SU-DHL-6 (cell line): ENCODE measurements at regions not wholly inside any gene's neighbourhood (a gene's known extent, or its start where the extent isn't known, plus 50 kb on each side); places are given as distances from the start of the nearest gene placed in this dataset.

Source experiments
- H2AFZ ChIP-seq: fragments of 200-600 bp; sonication (generic); 2 replicates; pipeline ENCODE4 v1.6.1; 2014; ENCODE audit warnings: low read depth, mild to moderate bottlenecking, moderate library complexity, mixed read lengths, antibody characterized with exemption, low read length; ENCODE audit not compliant: severe bottlenecking
- H3F3A ChIP-seq: fragments of 200-600 bp; shearing (Covaris generic); 2 replicates; pipeline ENCODE4 v1.6.0; 2016; ENCODE audit warnings: antibody characterized with exemption, mild to moderate bottlenecking; ENCODE audit not compliant: insufficient read depth
- H3K27ac ChIP-seq: fragments of 200-600 bp; sonication (generic); 2 replicates; pipeline ENCODE4 v1.5.1; 2016; ENCODE audit warnings: low read depth, mild to moderate bottlenecking, low read length, moderate library complexity, mixed read lengths
- H3K27me3 ChIP-seq: fragments of 200-600 bp; sonication (generic), shearing (Covaris generic); 2 replicates; pipeline ENCODE4 v1.6.0; 2014; ENCODE audit warnings: mild to moderate bottlenecking, low read length
- H3K36me3 ChIP-seq: fragments of 200-600 bp; sonication (generic); 2 replicates; pipeline ENCODE4 v1.6.1; 2014; ENCODE audit warnings: mild to moderate bottlenecking, low read length, mixed read lengths
- H3K4me2 ChIP-seq: fragments of 300-600, 200-600 bp; shearing (Covaris generic), sonication (generic); 2 replicates; pipeline ENCODE4 v1.6.0; 2014; ENCODE audit warnings: low read length, low read depth, mild to moderate bottlenecking; ENCODE audit not compliant: poor library complexity, severe bottlenecking
- H3K4me3 ChIP-seq: fragments of 200-600 bp; sonication (generic); 2 replicates; pipeline ENCODE4 v1.5.1; 2014; ENCODE audit warnings: antibody characterized with exemption, low read length, mild to moderate bottlenecking, mixed read lengths; ENCODE audit not compliant: insufficient read depth, poor library complexity, severe bottlenecking
- H3K79me2 ChIP-seq: fragments of 200-600 bp; sonication (generic); 2 replicates; pipeline ENCODE4 v1.6.1; 2014; ENCODE audit warnings: mild to moderate bottlenecking, low read length, moderate library complexity; ENCODE audit not compliant: insufficient read depth
- H3K9ac ChIP-seq: fragments of 200-600 bp; sonication (generic); 2 replicates; pipeline ENCODE4 v1.7.0; 2014; ENCODE audit warnings: mild to moderate bottlenecking, low read length
- H3K9me2 ChIP-seq: fragments of 200-600 bp; sonication (generic); replicated peaks from 2 replicates; pipeline ENCODE4 v1.6.1; 2014; ENCODE audit warnings: low read length; ENCODE audit not compliant: insufficient read depth
- H3K9me3 ChIP-seq: fragments of 200-600 bp; sonication (generic); 2 replicates; pipeline ENCODE4 v1.6.1; 2014; ENCODE audit warnings: low read length, mixed read lengths; ENCODE audit not compliant: insufficient read depth
- H4K20me1 ChIP-seq: fragments of 200-600 bp; sonication (generic); 2 replicates; pipeline ENCODE4 v1.6.1; 2014; ENCODE audit warnings: low read depth, mild to moderate bottlenecking, antibody characterized with exemption, low read length, moderate library complexity, mixed read lengths
- EZH2phosphoT487 ChIP-seq: fragments of 200-600 bp; sonication (generic), shearing (Covaris generic); conservative IDR thresholded peaks from 2 replicates; pipeline ENCODE4 v1.6.1; 2018; ENCODE audit warnings: mild to moderate bottlenecking, antibody characterized with exemption, low read length, moderate library complexity, mixed read lengths
- TF ChIP-seq, protein P1 (sequence below): fragments of 200-600 bp; sonication (generic); IDR thresholded peaks from one replicate; pipeline ENCODE4 v1.5.1; 2017; ENCODE audit warnings: antibody characterized with exemption, mild to moderate bottlenecking, low read length, moderate library complexity; ENCODE audit not compliant: insufficient read depth, poor library complexity, severe bottlenecking

GRCh38 chr3:43978708-43979107, 263.0 kb upstream of the TOPAZ1 start:
- no peaks in the 10 kb centered on the region for H3K9me3 ChIP-seq
- no peak overlapping the region for H3K9ac ChIP-seq
- no peaks in the 10 kb centered on the region for H3K36me3 ChIP-seq
- H3F3A ChIP-seq, result no peaks in the 10 kb centered on the region
- no peaks in the 10 kb centered on the region for H3K9me2 ChIP-seq
- no peak overlapping the region for H3K4me2 ChIP-seq
- no peak overlapping the region for H2AFZ ChIP-seq
- no peak overlapping the region for H3K4me3 ChIP-seq
- H3K27me3 ChIP-seq, result no peaks in the 10 kb centered on the region
- H3K27ac ChIP-seq, result no peak overlapping the region
- H3K79me2 ChIP-seq, result no peaks in the 10 kb centered on the region
- H4K20me1 ChIP-seq, result no peaks in the 10 kb centered on the region
- TF ChIP-seq, protein P1, sequence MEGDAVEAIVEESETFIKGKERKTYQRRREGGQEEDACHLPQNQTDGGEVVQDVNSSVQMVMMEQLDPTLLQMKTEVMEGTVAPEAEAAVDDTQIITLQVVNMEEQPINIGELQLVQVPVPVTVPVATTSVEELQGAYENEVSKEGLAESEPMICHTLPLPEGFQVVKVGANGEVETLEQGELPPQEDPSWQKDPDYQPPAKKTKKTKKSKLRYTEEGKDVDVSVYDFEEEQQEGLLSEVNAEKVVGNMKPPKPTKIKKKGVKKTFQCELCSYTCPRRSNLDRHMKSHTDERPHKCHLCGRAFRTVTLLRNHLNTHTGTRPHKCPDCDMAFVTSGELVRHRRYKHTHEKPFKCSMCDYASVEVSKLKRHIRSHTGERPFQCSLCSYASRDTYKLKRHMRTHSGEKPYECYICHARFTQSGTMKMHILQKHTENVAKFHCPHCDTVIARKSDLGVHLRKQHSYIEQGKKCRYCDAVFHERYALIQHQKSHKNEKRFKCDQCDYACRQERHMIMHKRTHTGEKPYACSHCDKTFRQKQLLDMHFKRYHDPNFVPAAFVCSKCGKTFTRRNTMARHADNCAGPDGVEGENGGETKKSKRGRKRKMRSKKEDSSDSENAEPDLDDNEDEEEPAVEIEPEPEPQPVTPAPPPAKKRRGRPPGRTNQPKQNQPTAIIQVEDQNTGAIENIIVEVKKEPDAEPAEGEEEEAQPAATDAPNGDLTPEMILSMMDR, result no peak
- TF ChIP-seq EZH2phosphoT487, result no peak

GRCh38 chr3:43979645-43980044, 262.0 kb upstream of the TOPAZ1 start:
- no peak overlapping the region for H3K4me2 ChIP-seq
- no peaks in the 10 kb centered on the region for H3K9me3 ChIP-seq
- no peak overlapping the region for H2AFZ ChIP-seq
- no peak overlapping the region for H3K9ac ChIP-seq
- H3K79me2 ChIP-seq, result no peaks in the 10 kb centered on the region
- H3K9me2 ChIP-seq, result no peaks in the 10 kb centered on the region
- no peaks in the 10 kb centered on the region for H4K20me1 ChIP-seq
- no peaks in the 10 kb centered on the region for H3F3A ChIP-seq
- no peak overlapping the region for H3K4me3 ChIP-seq
- TF ChIP-seq, protein P1, result no peak
- no peak for TF ChIP-seq EZH2phosphoT487
- no peaks in the 10 kb centered on the region for H3K36me3 ChIP-seq
- H3K27me3 ChIP-seq, result no peaks in the 10 kb centered on the region
- H3K27ac ChIP-seq, result no peak overlapping the region

DNA sequence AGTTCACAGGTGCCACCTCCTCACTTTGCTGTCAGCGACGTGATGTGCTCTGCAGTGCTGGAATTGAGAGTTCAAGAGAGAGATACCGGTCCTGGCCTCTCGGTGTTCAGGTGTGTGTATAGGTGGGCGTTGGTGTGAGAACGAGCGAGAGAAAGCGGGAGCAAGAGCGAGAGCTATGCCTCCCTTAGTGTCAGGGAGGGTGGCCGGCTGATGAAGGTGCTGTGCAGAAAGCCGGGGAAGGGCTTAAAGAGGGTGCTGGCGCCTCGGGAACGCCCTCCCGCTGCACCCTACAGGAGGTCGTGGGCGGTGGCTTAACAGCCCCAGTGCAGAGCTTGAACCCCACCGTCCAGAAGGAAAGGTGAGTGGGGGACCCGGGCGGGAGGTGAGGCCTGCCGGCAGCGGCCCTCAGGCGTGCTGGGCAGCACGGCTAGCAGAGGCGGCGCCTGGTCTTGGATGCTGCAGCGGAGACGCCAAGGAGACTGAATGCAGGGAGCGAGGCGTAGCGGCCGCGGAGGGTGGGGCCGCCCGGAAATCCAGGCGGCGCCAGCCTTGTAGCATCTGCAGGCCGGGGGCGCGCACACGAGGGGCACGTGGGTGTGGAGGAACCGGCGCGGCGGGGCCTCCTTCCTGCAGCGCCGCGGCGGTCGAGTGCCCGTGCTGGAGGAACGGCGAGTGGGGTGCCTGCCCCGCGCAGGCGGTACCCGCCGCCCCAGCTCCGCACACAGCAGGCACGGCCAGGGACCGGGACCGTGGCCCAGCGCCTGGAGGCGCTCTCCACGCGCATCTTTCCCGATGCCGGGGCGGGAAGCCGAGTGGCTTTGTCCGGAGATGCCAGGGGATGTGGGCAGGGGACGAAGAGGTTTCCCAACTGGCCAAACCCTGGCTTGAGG, 246.8 kb upstream of the TOPAZ1 start:
- H2AFZ ChIP-seq, result peak overlapping the region; percentile 96
- H3K27ac ChIP-seq, result peak overlapping the region; percentile 79

More for the DNA sequence above, 246.8 kb upstream of the TOPAZ1 start:
- Histone ChIP-seq H3F3A (peaks cover 18% of the 10 kb centered on the region; the same call in 1 of the 2 replicates), H3K9me2 (no peaks in the 10 kb centered on the region), H3K9ac (peak overlapping the region; percentile 75), H3K79me2 (peaks cover 7% of the 10 kb centered on the region), H3K4me3 (peak overlapping the region; percentile 65), H3K36me3 (no peaks in the 10 kb centered on the region), H4K20me1 (no peaks in the 10 kb centered on the region), H3K4me2 (peak overlapping the region; percentile 89), H3K9me3 (no peaks in the 10 kb centered on the region), H3K27me3 (no peaks in the 10 kb centered on the region)
- no peak for TF ChIP-seq EZH2phosphoT487
- TF ChIP-seq, protein P1, result no peak
